GM10266 (cell line): ENCODE measurements at regions not wholly inside any gene's neighbourhood (a gene's known extent, or its start where the extent isn't known, plus 50 kb on each side); places are given as distances from the start of the nearest gene placed in this dataset.
A peak's percentile ranks its signal among the peaks of the same experiment; 100 is the strongest.

Experiments
- DNase-seq: peaks from one replicate; pipeline ENCODE4 v3.0.0; 2012; ENCODE audit errors: extremely low spot score
- TF ChIP-seq, protein P1 (sequence below): IDR thresholded peaks from 2 replicates; pipeline ENCODE4 v1.5.1; 2012; ENCODE audit warnings: mild to moderate bottlenecking, low read depth; ENCODE audit not compliant: control insufficient read depth, insufficient read depth; ENCODE audit errors: missing control alignments

DNA sequence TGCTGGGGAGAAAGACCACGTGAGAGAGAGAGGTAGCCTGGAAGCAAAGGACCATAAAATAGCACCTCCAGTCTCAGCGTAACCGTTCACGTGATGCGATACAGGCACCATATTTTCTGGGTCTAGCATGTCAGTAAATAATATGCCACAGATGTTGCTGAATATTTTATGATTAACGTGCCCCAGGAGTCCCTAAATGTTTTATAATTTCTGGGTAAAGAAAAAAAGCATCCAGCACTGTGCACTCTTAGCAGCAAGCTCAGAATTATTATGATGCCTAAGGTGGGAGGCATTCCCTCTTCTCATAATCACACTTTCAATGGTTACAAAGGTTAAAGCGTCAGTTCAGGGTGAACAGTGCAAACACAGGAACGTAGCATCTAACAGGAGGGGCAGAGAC, 121.8 kb downstream of the CAVIN4 start:
- TF ChIP-seq, protein P1, sequence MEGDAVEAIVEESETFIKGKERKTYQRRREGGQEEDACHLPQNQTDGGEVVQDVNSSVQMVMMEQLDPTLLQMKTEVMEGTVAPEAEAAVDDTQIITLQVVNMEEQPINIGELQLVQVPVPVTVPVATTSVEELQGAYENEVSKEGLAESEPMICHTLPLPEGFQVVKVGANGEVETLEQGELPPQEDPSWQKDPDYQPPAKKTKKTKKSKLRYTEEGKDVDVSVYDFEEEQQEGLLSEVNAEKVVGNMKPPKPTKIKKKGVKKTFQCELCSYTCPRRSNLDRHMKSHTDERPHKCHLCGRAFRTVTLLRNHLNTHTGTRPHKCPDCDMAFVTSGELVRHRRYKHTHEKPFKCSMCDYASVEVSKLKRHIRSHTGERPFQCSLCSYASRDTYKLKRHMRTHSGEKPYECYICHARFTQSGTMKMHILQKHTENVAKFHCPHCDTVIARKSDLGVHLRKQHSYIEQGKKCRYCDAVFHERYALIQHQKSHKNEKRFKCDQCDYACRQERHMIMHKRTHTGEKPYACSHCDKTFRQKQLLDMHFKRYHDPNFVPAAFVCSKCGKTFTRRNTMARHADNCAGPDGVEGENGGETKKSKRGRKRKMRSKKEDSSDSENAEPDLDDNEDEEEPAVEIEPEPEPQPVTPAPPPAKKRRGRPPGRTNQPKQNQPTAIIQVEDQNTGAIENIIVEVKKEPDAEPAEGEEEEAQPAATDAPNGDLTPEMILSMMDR = no peak
- no peak for DNase-seq

DNA sequence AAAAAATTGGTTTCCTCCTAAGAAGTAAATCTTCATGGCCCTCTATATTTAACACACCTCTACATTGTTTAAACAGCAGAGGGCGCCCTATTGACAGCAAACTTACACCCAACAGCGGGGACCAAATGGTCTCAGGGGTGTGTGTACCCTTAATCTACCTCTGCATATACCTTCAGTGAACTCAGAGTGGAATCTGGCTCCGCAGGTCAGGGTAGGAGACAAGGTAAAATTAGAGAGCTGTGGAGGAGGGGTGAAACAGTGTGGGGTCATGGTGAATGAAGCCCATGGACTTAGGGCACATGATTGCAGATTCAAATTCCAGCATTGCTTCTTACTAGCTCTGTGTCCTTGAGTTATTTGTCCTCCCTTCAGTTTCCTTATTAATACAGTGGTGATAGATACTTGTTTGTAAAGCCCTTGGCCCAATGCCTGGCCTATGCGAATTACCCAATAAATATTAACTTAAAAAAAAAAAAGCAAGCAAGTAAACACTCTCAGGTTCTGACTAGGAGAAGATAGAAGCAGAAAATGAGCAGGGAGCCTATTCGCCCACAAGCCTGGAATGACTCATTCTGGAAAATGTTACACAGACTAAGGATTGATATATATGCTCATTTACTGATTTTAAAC, 122.9 kb downstream of the CAVIN4 start:
- TF ChIP-seq, protein P1 = peak; percentile 30
- DNase-seq = no peak

DNA sequence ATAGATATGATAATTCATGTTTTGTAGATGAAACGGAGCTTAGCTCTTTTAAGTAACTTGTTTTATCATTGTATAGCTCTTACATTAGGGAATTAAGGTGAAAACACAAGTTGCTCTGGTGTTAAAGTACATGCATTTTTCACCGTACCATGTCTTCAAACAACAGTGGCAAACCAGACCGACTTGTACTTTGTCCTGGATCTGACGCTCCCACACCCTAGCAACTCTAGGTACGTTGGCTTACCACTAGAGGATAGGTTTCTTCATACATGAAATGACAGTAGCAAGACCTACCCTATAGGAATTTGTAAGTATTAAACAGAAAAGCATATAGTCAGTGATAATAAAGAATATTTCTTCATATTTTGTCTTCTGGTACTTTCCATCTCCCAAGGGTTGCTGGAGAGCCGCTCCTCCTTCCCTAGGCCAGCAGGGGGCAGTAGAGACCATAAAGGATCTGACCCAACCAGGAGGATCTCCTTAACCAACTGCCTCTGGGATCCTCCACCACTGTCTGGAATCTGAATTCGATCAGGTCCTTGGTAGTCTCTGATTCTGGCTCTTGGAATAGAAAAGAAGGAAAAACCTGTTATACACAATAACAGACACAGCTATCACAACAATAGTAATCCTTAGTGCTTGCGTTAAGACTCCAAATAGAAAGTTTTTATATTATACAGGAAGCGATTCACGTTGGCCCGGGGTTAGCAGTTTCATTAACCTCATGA, 136.7 kb downstream of the CAVIN4 start:
- TF ChIP-seq, protein P1 = peak; percentile 82
- DNase-seq = peak; percentile 66

DNA sequence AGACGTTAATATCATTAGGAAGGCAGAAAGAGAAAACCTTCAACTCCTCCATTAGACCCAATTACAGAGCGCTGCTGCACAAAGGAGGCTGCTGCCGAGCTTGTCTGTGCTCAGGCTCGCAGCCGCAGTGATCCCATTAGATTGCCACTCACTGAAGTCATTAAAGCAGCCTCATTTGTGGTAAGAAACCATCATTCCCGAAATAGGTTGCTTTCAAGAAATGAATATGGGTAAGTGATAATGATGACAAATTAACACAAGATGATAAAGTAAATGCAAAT, 137.2 kb downstream of the CAVIN4 start:
- TF ChIP-seq, protein P1 = no peak
- DNase-seq = no peak

DNA sequence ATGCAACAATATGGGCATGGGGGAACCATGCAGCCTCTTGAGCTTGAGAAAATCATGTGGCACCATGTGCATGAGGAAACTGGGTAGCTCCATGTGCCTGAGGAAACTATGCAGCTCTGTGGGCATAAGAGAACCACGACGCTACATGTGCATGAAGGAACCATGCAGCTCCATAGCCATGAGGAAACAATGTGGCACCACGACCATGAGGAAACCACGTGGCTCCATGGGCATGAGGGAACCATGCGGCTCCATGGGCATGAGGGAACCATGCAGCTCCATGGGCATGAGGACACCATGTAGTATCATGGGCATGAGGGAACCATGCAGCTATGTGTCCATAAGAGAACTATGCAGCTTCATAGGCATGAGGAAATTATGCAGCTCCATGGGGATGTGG, 140.8 kb downstream of the CAVIN4 start:
- DNase-seq = no peak
- TF ChIP-seq, protein P1 = no peak

DNA sequence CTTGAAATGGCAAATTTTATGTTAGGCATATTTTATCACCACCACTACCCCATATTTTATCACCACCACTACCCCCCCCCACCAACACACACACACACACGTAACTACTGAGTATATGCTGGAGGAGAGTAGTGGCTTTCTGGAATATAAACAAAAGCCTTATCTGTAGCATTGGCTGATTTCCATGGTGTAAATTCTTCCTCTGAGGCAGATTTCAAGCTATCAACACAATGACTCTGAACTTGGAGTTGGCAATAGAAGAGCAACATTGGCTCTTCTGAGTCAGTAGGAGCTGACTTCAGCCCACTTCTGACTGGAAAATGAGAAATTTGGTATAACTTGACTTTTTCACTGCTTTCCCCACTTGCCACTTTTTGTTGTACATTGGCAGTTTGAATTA, 143.0 kb downstream of the CAVIN4 start:
- TF ChIP-seq, protein P1 = no peak
- DNase-seq = no peak

DNA sequence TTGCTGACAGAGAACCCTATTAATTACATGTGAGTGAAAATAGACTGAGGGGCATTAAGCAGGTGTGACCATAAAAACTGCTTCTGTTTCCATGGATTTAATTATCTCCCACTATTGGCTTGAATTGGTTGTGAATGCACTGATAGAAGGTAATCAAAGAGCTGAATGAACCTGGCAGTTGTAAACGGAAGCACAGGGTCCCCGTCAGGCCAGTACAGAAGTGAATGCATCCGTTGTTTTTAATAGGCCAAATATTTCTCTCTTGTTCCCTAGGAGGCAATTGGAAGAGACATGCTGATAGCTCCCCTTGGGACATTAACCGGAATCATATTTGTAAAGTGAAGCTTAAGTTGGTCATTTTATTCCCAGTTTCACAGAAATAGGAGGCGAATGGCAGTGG, 147.0 kb downstream of the CAVIN4 start:
- TF ChIP-seq, protein P1 = no peak
- DNase-seq = no peak
